ENCODE measurements at regions not wholly inside any gene's neighbourhood (a gene's known extent, or its start where the extent isn't known, plus 50 kb on each side); places are given as distances from the start of the nearest gene placed in this dataset.

GRCh38 chr12:83343767-83344166 is 657.1 kb downstream of the TMTC2 start:
- H3K36me3 Mint-ChIP-seq (ENCODE audit: low read depth, unreplicated experiment) = no peaks in the 10 kb centered on the region
- no peaks in the 10 kb centered on the region for H3K79me2 ChIP-seq (ENCODE audit: insufficient read depth, low read length)
- H3K9me3 ChIP-seq (ENCODE audit: insufficient read depth, low read depth, low read length) = no peaks in the 10 kb centered on the region
- H3K36me3 ChIP-seq (ENCODE audit: insufficient read depth, low read length) = no peaks in the 10 kb centered on the region
- no peaks in the 10 kb centered on the region for H3K4me1 ChIP-seq (ENCODE audit: insufficient read depth, low read length)
- no peak overlapping the region for H3K4me3 ChIP-seq (ENCODE audit: insufficient read depth, low read depth, low read length)
- no peaks in the 10 kb centered on the region for H3K9me3 Mint-ChIP-seq (ENCODE audit: unreplicated experiment)
- no peak overlapping the region for H3K4me2 ChIP-seq (ENCODE audit: low read length)
- no peak overlapping the region for H3K4me3 Mint-ChIP-seq (ENCODE audit: unreplicated experiment)
- FAIRE-seq = no peak
- no peak for DNase-seq (ENCODE audit: low read depth)
- no peak overlapping the region for H2AFZ ChIP-seq (ENCODE audit: low read depth, low read length)
- H3K4me1 Mint-ChIP-seq (ENCODE audit: low read depth, unreplicated experiment) = no peaks in the 10 kb centered on the region
- no peaks in the 10 kb centered on the region for H4K20me1 ChIP-seq (ENCODE audit: insufficient read depth, low read length)
- H3K27me3 Mint-ChIP-seq (ENCODE audit: low read depth, unreplicated experiment) = no peaks in the 10 kb centered on the region
- no peak overlapping the region for H3K9ac ChIP-seq (ENCODE audit: low read length)
- no peak overlapping the region for H3K27ac ChIP-seq (ENCODE audit: low read depth, low read length)
- H3K27ac Mint-ChIP-seq (ENCODE audit: unreplicated experiment) = no peak overlapping the region
- no peak for TF ChIP-seq CTCF (IDR thresholded peaks at IDR 0.05; ENCODE audit: insufficient read depth, low read depth, low read length)
- TF ChIP-seq EZH2 (IDR thresholded peaks at IDR 0.05; ENCODE audit: insufficient read depth, low read length) = no peak
- H3K27me3 ChIP-seq (ENCODE audit: insufficient read depth, low read length) = no peaks in the 10 kb centered on the region

GRCh38 chr12:83335748-83336147 is 649.0 kb downstream of the TMTC2 start:
- Histone ChIP-seq H3K4me1 (ENCODE audit: insufficient read depth, low read length) (no peaks in the 10 kb centered on the region), H3K4me2 (ENCODE audit: low read length) (no peak overlapping the region), H3K9ac (ENCODE audit: low read length) (no peak overlapping the region), H3K36me3 (ENCODE audit: insufficient read depth, low read length) (no peaks in the 10 kb centered on the region), H3K4me3 (ENCODE audit: insufficient read depth, low read depth, low read length) (no peak overlapping the region), H3K9me3 (ENCODE audit: insufficient read depth, low read depth, low read length) (no peaks in the 10 kb centered on the region), H3K27me3 (ENCODE audit: insufficient read depth, low read length) (no peaks in the 10 kb centered on the region), H2AFZ (ENCODE audit: low read depth, low read length) (no peak overlapping the region), H4K20me1 (ENCODE audit: insufficient read depth, low read length) (no peaks in the 10 kb centered on the region), H3K27ac (ENCODE audit: low read depth, low read length) (no peak overlapping the region), H3K79me2 (ENCODE audit: insufficient read depth, low read length) (no peaks in the 10 kb centered on the region)
- TF ChIP-seq EZH2 (IDR thresholded peaks at IDR 0.05; ENCODE audit: insufficient read depth, low read length) = no peak
- TF ChIP-seq CTCF (IDR thresholded peaks at IDR 0.05; ENCODE audit: insufficient read depth, low read depth, low read length) = no peak
- FAIRE-seq (no peak), DNase-seq (ENCODE audit: low read depth) (no peak)
- no peak overlapping the region for H3K4me3 Mint-ChIP-seq (ENCODE audit: unreplicated experiment)
- H3K9me3 Mint-ChIP-seq (ENCODE audit: unreplicated experiment) = peaks cover 1% of the 10 kb centered on the region
- H3K4me1 Mint-ChIP-seq (ENCODE audit: low read depth, unreplicated experiment) = no peaks in the 10 kb centered on the region
- H3K27me3 Mint-ChIP-seq (ENCODE audit: low read depth, unreplicated experiment) = no peaks in the 10 kb centered on the region
- H3K27ac Mint-ChIP-seq (ENCODE audit: unreplicated experiment) = no peak overlapping the region
- no peaks in the 10 kb centered on the region for H3K36me3 Mint-ChIP-seq (ENCODE audit: low read depth, unreplicated experiment)

- H3K79me2 ChIP-seq (ENCODE audit: insufficient read depth, low read length) = no peaks in the 10 kb centered on the region
- TF ChIP-seq CTCF (IDR thresholded peaks at IDR 0.05; ENCODE audit: insufficient read depth, low read depth, low read length) = no peak
- H3K9me3 ChIP-seq (ENCODE audit: insufficient read depth, low read depth, low read length) = no peaks in the 10 kb centered on the region
- no peak overlapping the region for H3K4me2 ChIP-seq (ENCODE audit: low read length)
- no peak overlapping the region for H3K4me3 ChIP-seq (ENCODE audit: insufficient read depth, low read depth, low read length)
- Mint-ChIP-seq H3K36me3 (ENCODE audit: low read depth, unreplicated experiment) (no peaks in the 10 kb centered on the region), H3K27ac (ENCODE audit: unreplicated experiment) (no peak overlapping the region), H3K4me3 (ENCODE audit: unreplicated experiment) (no peak overlapping the region), H3K4me1 (ENCODE audit: low read depth, unreplicated experiment) (no peaks in the 10 kb centered on the region), H3K27me3 (ENCODE audit: low read depth, unreplicated experiment) (no peaks in the 10 kb centered on the region), H3K9me3 (ENCODE audit: unreplicated experiment) (no peaks in the 10 kb centered on the region)
- DNase-seq (ENCODE audit: low read depth) (no peak), FAIRE-seq (no peak)
- no peaks in the 10 kb centered on the region for H3K4me1 ChIP-seq (ENCODE audit: insufficient read depth, low read length)
- no peaks in the 10 kb centered on the region for H3K27me3 ChIP-seq (ENCODE audit: insufficient read depth, low read length)
- no peaks in the 10 kb centered on the region for H4K20me1 ChIP-seq (ENCODE audit: insufficient read depth, low read length)
- no peak overlapping the region for H3K27ac ChIP-seq (ENCODE audit: low read depth, low read length)
- H2AFZ ChIP-seq (ENCODE audit: low read depth, low read length) = no peak overlapping the region
- H3K9ac ChIP-seq (ENCODE audit: low read length) = no peak overlapping the region
- no peaks in the 10 kb centered on the region for H3K36me3 ChIP-seq (ENCODE audit: insufficient read depth, low read length)
Measured at GRCh38 chr12:83326666-83327065, 640.0 kb downstream of the TMTC2 start.

Measured in astrocyte (in vitro differentiated cells and primary cell).